ENCODE measurements at regions not wholly inside any gene's neighbourhood (a gene's known extent, or its start where the extent isn't known, plus 50 kb on each side); places are given as distances from the start of the nearest gene placed in this dataset.

GRCh38 chr9:18188971-18189370 is 285.0 kb upstream of the ADAMTSL1 start:
- no peak for FAIRE-seq
- no peak for DNase-seq (ENCODE audit: low read depth, low spot score)
- BruUV-seq (replicated peaks) = no TSS peak
- no peak overlapping the region for H2AFZ ChIP-seq (ENCODE audit: control insufficient read depth, low read depth, low read length)
- in situ Hi-C loops (cut with MboI) = no loop called here
- SMC1A ChIA-PET (ENCODE audit: uncharacterized antibody, unreplicated experiment) = no interaction called here
- no peak overlapping the region for H3K4me3 ChIP-seq
- TF ChIP-seq RUNX3 (IDR thresholded peaks at IDR 0.05; ENCODE audit: low read length) = no peak
- no peak for TF ChIP-seq RB1 (IDR thresholded peaks at IDR 0.05; ENCODE audit: borderline replicate concordance)
- TF ChIP-seq HDGF (IDR thresholded peaks at IDR 0.05) = no peak
- no peak for TF ChIP-seq YBX1 (IDR thresholded peaks at IDR 0.05)
- TF ChIP-seq BMI1 (IDR thresholded peaks at IDR 0.05; ENCODE audit: borderline replicate concordance) = no peak
- TF ChIP-seq SUPT20H (IDR thresholded peaks at IDR 0.05; ENCODE audit: borderline replicate concordance, control insufficient read depth, low read depth, low read length) = no peak
- no peak for TF ChIP-seq CEBPZ (IDR thresholded peaks at IDR 0.05; ENCODE audit: low read depth, low read length)
- no peak for TF ChIP-seq E2F4 (IDR thresholded peaks at IDR 0.05; ENCODE audit: low read depth, low read length)
- TF ChIP-seq ZNF592 (IDR thresholded peaks at IDR 0.05) = no peak
- TF ChIP-seq BCLAF1 (IDR thresholded peaks at IDR 0.05) = no peak
- no peak for TF ChIP-seq EZH2 (IDR thresholded peaks at IDR 0.05; ENCODE audit: borderline replicate concordance, control insufficient read depth, low read depth, low read length)
- H3K4me1 ChIP-seq (ENCODE audit: control insufficient read depth, insufficient read depth, low read length) = no peaks in the 10 kb centered on the region
- H3K9ac ChIP-seq (ENCODE audit: control insufficient read depth, insufficient read depth, low read length) = no peak overlapping the region
- H3K79me2 ChIP-seq (ENCODE audit: control insufficient read depth, insufficient read depth, low read length) = no peaks in the 10 kb centered on the region
- CTCF ChIA-PET = interaction anchor here (1.3 to 1.6 kb wide), 2 partner anchors 15 to 378 kb away, joined by 3 read pairs; no protein-coding TSS in a partner anchor
- POLR2A ChIA-PET = no interaction called here
- no peaks in the 10 kb centered on the region for H3K27me3 ChIP-seq (replicated peaks in 1 of 2; ENCODE audit: control insufficient read depth in 2 of 2, insufficient read depth in 2 of 2, low read length in 1 of 2)
- no peak overlapping the region for H3K27ac ChIP-seq (ENCODE audit: control insufficient read depth, insufficient read depth)
- no peak for ATAC-seq
- H3K9me3 ChIP-seq (replicated peaks; ENCODE audit: control insufficient read depth, insufficient read depth, low read length) = no peaks in the 10 kb centered on the region
- intact Hi-C loops (cut with micrococcal nuclease; ENCODE audit: unreplicated experiment) = no loop called here
- RAD21 ChIA-PET (ENCODE audit: unreplicated experiment) = interaction anchor here (1.9 kb wide), 1 partner anchor 378 kb away, joined by 5 read pairs; no protein-coding TSS in a partner anchor
- H4K20me1 ChIP-seq (ENCODE audit: control insufficient read depth, insufficient read depth) = no peaks in the 10 kb centered on the region
- WGBS (ENCODE audit: insufficient coverage, insufficient replicate concordance, low lambda C conversion rate, missing lambda C conversion rate) = 22% methylated on average over 4 of the region's 4 CpGs
- H3K36me3 ChIP-seq (ENCODE audit: control insufficient read depth in 2 of 2, insufficient read depth in 2 of 2, low read length in 1 of 2) = no peaks in the 10 kb centered on the region
- no peak overlapping the region for H3K4me2 ChIP-seq (ENCODE audit: control insufficient read depth, insufficient read depth)
